HepG2 (cell line): ENCODE measurements at regions not wholly inside any gene's neighbourhood (a gene's known extent, or its start where the extent isn't known, plus 50 kb on each side); places are given as distances from the start of the nearest gene placed in this dataset.

Experiments used
- CBX2 ChIP-seq, 2 experiments: fragments of 200-600 bp in 1 of 2; sonication (generic); formaldehyde crosslinking in 1 of 2; IDR thresholded peaks; 2 replicates each; pipeline versions ENCODE4 v1.7.0 to v1.8.1; 2018 to 2022; ENCODE audit warnings: low read depth in 2 of 2, low read length in 1 of 2, mild to moderate bottlenecking in 1 of 2, missing genetic modification reagents in 1 of 2
- ZNF263 ChIP-seq: sonication (generic); formaldehyde crosslinking; IDR thresholded peaks from 2 replicates; pipeline ENCODE4 v1.4.0; 2020; ENCODE audit warnings: missing genetic modification reagents
- TF ChIP-seq, protein P1 (sequence below): sonication (generic); formaldehyde crosslinking; IDR thresholded peaks from 2 replicates; pipeline ENCODE4 v1.4.0; 2020; ENCODE audit warnings: mild to moderate bottlenecking, missing genetic modification reagents, borderline replicate concordance
- TF ChIP-seq, protein P2 (sequence below): sonication (generic); formaldehyde crosslinking; IDR thresholded peaks from 2 replicates; pipeline ENCODE4 v1.4.0; 2020; ENCODE audit warnings: mild to moderate bottlenecking, low read depth, missing genetic modification reagents
- TF ChIP-seq, protein P3 (sequence below): sonication (generic); formaldehyde crosslinking; IDR thresholded peaks from 2 replicates; pipeline ENCODE4 v1.5.0; 2020; ENCODE audit warnings: missing genetic modification reagents
- TF ChIP-seq, protein P4 (sequence below): sonication (generic); formaldehyde crosslinking; IDR thresholded peaks from 2 replicates; pipeline ENCODE4 v1.8.0; 2022; ENCODE audit warnings: mild to moderate bottlenecking, missing genetic modification reagents, moderate library complexity

DNA sequence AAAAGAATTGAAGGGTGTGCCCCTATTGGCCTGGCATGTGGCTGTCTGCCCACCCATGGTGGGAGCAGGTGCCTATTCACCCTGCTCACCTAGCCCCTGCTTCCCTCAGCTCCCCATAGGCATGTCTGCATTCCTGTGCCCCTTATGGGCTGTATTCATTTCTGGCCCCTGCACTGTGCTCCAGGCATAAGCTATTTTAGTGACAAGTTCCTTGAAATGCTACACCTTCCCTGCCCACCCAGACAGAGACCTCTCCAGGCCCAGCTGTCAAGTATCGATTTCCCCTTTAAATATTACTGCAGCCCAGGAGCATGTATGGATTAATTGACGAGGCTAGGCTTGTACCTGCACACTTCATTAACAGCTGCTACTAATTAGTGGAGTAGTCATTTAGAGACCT lies 235.4 kb downstream of the RPS24 start (continued):
- TF ChIP-seq, protein P1, sequence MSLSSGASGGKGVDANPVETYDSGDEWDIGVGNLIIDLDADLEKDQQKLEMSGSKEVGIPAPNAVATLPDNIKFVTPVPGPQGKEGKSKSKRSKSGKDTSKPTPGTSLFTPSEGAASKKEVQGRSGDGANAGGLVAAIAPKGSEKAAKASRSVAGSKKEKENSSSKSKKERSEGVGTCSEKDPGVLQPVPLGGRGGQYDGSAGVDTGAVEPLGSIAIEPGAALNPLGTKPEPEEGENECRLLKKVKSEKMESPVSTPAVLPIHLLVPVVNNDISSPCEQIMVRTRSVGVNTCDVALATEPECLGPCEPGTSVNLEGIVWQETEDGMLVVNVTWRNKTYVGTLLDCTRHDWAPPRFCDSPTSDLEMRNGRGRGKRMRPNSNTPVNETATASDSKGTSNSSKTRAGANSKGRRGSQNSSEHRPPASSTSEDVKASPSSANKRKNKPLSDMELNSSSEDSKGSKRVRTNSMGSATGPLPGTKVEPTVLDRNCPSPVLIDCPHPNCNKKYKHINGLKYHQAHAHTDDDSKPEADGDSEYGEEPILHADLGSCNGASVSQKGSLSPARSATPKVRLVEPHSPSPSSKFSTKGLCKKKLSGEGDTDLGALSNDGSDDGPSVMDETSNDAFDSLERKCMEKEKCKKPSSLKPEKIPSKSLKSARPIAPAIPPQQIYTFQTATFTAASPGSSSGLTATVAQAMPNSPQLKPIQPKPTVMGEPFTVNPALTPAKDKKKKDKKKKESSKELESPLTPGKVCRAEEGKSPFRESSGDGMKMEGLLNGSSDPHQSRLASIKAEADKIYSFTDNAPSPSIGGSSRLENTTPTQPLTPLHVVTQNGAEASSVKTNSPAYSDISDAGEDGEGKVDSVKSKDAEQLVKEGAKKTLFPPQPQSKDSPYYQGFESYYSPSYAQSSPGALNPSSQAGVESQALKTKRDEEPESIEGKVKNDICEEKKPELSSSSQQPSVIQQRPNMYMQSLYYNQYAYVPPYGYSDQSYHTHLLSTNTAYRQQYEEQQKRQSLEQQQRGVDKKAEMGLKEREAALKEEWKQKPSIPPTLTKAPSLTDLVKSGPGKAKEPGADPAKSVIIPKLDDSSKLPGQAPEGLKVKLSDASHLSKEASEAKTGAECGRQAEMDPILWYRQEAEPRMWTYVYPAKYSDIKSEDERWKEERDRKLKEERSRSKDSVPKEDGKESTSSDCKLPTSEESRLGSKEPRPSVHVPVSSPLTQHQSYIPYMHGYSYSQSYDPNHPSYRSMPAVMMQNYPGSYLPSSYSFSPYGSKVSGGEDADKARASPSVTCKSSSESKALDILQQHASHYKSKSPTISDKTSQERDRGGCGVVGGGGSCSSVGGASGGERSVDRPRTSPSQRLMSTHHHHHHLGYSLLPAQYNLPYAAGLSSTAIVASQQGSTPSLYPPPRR (CRISPR knock-in tag), result no peak
- TF ChIP-seq, protein P2, sequence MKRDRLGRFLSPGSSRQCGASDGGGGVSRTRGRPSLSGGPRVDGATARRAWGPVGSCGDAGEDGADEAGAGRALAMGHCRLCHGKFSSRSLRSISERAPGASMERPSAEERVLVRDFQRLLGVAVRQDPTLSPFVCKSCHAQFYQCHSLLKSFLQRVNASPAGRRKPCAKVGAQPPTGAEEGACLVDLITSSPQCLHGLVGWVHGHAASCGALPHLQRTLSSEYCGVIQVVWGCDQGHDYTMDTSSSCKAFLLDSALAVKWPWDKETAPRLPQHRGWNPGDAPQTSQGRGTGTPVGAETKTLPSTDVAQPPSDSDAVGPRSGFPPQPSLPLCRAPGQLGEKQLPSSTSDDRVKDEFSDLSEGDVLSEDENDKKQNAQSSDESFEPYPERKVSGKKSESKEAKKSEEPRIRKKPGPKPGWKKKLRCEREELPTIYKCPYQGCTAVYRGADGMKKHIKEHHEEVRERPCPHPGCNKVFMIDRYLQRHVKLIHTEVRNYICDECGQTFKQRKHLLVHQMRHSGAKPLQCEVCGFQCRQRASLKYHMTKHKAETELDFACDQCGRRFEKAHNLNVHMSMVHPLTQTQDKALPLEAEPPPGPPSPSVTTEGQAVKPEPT (CRISPR knock-in tag), result no peak
- TF ChIP-seq, protein P3, sequence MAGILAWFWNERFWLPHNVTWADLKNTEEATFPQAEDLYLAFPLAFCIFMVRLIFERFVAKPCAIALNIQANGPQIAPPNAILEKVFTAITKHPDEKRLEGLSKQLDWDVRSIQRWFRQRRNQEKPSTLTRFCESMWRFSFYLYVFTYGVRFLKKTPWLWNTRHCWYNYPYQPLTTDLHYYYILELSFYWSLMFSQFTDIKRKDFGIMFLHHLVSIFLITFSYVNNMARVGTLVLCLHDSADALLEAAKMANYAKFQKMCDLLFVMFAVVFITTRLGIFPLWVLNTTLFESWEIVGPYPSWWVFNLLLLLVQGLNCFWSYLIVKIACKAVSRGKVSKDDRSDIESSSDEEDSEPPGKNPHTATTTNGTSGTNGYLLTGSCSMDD (CRISPR knock-in tag), result no peak
- TF ChIP-seq, protein P4, sequence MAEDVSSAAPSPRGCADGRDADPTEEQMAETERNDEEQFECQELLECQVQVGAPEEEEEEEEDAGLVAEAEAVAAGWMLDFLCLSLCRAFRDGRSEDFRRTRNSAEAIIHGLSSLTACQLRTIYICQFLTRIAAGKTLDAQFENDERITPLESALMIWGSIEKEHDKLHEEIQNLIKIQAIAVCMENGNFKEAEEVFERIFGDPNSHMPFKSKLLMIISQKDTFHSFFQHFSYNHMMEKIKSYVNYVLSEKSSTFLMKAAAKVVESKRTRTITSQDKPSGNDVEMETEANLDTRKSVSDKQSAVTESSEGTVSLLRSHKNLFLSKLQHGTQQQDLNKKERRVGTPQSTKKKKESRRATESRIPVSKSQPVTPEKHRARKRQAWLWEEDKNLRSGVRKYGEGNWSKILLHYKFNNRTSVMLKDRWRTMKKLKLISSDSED (CRISPR knock-in tag), result no peak
- TF ChIP-seq CBX2 (IDR thresholded peaks at IDR 0.05; ENCODE audit: low read depth, low read length) (no peak), CBX2 (CRISPR knock-in tag; IDR thresholded peaks at IDR 0.05; ENCODE audit: low read depth) (no peak), ZNF263 (CRISPR knock-in tag) (no peak)
- TF ChIP-seq, all 625 proteins: peak for 0
